ENCODE measurements at regions not wholly inside any gene's neighbourhood (a gene's known extent, or its start where the extent isn't known, plus 50 kb on each side); places are given as distances from the start of the nearest gene placed in this dataset.

GRCh38 chr7:22604246-22604645 is 104.3 kb upstream of the STEAP1B start:
- TF ChIP-seq CTCF (IDR thresholded peaks at IDR 0.05) (no peak), POLR2A (IDR thresholded peaks at IDR 0.05) (no peak)

Data from body of pancreas (tissue), 4 donors.